ENCODE measurements at regions not wholly inside any gene's neighbourhood (a gene's known extent, or its start where the extent isn't known, plus 50 kb on each side); places are given as distances from the start of the nearest gene placed in this dataset.

DNA sequence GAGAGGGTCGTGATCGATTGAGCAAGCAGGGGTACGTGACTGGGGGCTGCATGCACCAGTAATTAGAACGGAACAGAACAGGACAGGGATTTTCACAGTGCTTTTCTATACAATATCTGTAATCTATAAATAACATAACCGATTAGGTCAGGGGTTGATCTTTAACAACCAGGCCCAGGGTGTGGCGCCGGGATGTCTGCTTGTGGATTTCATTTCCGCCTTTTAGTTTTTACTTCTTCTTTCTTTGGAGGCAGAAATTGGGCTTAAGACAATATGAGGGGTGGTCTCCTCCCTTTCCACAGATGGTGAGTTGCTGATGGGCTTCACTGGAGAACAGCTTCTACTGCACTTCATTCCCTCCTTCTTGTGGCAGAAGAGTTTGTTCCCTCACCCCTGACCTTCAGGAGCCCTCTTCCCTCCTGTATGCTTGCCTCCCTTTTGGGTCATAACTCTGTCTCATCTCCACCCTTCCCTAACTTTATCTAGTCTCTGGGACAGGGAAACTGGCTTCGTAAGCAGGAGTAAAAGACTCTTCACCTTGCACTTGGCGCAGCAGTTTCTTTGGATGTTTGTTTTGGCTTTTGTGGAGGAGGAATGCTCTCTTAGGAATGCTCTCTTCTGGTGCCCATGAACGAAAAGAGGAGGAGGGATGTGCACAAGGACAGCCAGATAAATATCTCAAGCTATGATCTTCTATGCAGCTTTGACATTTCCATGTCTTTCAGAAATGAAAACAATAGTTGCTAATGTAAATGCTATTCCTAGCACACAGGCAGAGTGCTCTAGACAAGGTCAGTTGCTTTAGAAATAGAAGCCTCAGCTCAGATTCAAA is 139.8 kb upstream of the RPS23 start:
- no peaks in the 10 kb centered on the region for H3K36me3 ChIP-seq
- H3K27ac ChIP-seq, result no peak overlapping the region
- H3K4me1 ChIP-seq, result no peaks in the 10 kb centered on the region
- TF ChIP-seq POLR2AphosphoS5 (IDR thresholded peaks at IDR 0.05), result no peak
- TF ChIP-seq, protein P1, sequence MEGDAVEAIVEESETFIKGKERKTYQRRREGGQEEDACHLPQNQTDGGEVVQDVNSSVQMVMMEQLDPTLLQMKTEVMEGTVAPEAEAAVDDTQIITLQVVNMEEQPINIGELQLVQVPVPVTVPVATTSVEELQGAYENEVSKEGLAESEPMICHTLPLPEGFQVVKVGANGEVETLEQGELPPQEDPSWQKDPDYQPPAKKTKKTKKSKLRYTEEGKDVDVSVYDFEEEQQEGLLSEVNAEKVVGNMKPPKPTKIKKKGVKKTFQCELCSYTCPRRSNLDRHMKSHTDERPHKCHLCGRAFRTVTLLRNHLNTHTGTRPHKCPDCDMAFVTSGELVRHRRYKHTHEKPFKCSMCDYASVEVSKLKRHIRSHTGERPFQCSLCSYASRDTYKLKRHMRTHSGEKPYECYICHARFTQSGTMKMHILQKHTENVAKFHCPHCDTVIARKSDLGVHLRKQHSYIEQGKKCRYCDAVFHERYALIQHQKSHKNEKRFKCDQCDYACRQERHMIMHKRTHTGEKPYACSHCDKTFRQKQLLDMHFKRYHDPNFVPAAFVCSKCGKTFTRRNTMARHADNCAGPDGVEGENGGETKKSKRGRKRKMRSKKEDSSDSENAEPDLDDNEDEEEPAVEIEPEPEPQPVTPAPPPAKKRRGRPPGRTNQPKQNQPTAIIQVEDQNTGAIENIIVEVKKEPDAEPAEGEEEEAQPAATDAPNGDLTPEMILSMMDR (IDR thresholded peaks at IDR 0.05), result no peak
- TF ChIP-seq POLR2A (IDR thresholded peaks at IDR 0.05), result no peak
- intact Hi-C loops (cut with DNase I; ENCODE audit: low total_unique reads), result no loop called here
- no peak for DNase-seq (ENCODE audit: low spot score in 2 of 2)
- no peaks in the 10 kb centered on the region for H3K27me3 ChIP-seq
- H3K9me3 ChIP-seq, result no peaks in the 10 kb centered on the region
- no peak overlapping the region for H3K4me3 ChIP-seq

DNA sequence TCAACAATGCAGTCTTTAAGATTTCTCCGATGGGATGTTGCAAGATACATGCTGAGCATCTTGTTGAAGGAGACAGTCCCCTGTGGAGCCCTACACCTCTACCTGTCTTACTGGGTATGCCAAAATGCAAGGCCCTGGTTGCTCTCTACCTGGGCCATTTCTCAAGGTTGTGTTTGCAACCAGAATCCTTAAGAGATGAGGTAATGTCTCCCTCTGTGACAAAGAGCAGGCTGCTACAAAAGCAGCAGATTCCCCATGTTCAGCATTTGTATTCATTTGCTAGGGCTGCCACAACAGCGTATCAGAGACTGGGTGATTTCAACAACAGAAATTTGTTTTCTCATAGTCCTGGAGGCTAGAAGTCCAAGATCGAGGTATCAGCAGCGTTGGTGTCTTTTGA is 138.4 kb upstream of the RPS23 start:
- TF ChIP-seq POLR2AphosphoS5 (IDR thresholded peaks at IDR 0.05) (no peak), POLR2A (IDR thresholded peaks at IDR 0.05) (no peak)
- TF ChIP-seq, protein P1 (IDR thresholded peaks at IDR 0.05), result no peak
- Histone ChIP-seq H3K4me3 (no peak overlapping the region), H3K27ac (no peak overlapping the region), H3K4me1 (no peaks in the 10 kb centered on the region), H3K9me3 (no peaks in the 10 kb centered on the region), H3K36me3 (no peaks in the 10 kb centered on the region), H3K27me3 (no peaks in the 10 kb centered on the region)
- DNase-seq (ENCODE audit: low spot score in 2 of 2), result no peak
- intact Hi-C loops (cut with DNase I; ENCODE audit: low total_unique reads), result no loop called here

DNA sequence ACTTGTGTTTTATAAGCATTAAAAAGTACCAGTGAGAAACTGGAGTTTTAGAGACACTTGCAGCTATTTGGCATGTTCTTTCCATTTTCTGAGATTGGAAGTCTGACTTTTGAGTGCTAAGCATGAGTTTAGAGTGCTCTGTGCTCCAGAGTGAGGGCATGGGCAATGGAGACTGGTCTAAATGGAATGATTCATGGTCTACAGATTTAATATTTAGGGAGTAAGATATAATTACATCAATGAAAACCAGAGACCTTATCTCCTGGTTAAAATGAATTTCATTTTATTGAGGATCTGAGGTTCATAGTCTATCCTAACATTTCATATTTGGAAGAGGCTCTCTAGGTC is 135.9 kb upstream of the RPS23 start:
- H3K9me3 ChIP-seq, result no peaks in the 10 kb centered on the region
- no peaks in the 10 kb centered on the region for H3K4me1 ChIP-seq
- no peak for DNase-seq (ENCODE audit: low spot score in 2 of 2)
- TF ChIP-seq POLR2AphosphoS5 (IDR thresholded peaks at IDR 0.05), result no peak
- TF ChIP-seq, protein P1 (IDR thresholded peaks at IDR 0.05), result no peak
- TF ChIP-seq POLR2A (IDR thresholded peaks at IDR 0.05), result no peak
- no peaks in the 10 kb centered on the region for H3K27me3 ChIP-seq
- no peak overlapping the region for H3K4me3 ChIP-seq
- intact Hi-C loops (cut with DNase I; ENCODE audit: low total_unique reads), result no loop called here
- H3K36me3 ChIP-seq, result no peaks in the 10 kb centered on the region
- H3K27ac ChIP-seq, result peak overlapping the region in 1 of 2 donors; percentile 5

- Histone ChIP-seq H3K4me3 (no peak overlapping the region), H3K9me3 (no peaks in the 10 kb centered on the region), H3K27ac (peak overlapping the region; percentile 43 to 86), H3K4me1 (no peaks in the 10 kb centered on the region), H3K27me3 (no peaks in the 10 kb centered on the region), H3K36me3 (no peaks in the 10 kb centered on the region)
- intact Hi-C loops (cut with DNase I; ENCODE audit: low total_unique reads), result no loop called here
- TF ChIP-seq POLR2A (IDR thresholded peaks at IDR 0.05), result no peak
- TF ChIP-seq, protein P1 (IDR thresholded peaks at IDR 0.05), result no peak
- TF ChIP-seq POLR2AphosphoS5 (IDR thresholded peaks at IDR 0.05), result no peak
- DNase-seq (ENCODE audit: low spot score in 2 of 2), result no peak
These were observed 135.3 kb upstream of the RPS23 start for GRCh38 chr5:82413302-82414040.

- Histone ChIP-seq H3K4me3 (no peak overlapping the region), H3K27ac (no peak overlapping the region), H3K4me1 (no peaks in the 10 kb centered on the region), H3K9me3 (peaks cover 15 to 21% of the 10 kb centered on the region in 2 donors), H3K27me3 (no peaks in the 10 kb centered on the region), H3K36me3 (no peaks in the 10 kb centered on the region)
- no peak for TF ChIP-seq POLR2AphosphoS5 (IDR thresholded peaks at IDR 0.05)
- no peak for TF ChIP-seq POLR2A (IDR thresholded peaks at IDR 0.05)
- TF ChIP-seq, protein P1 (IDR thresholded peaks at IDR 0.05), result no peak
- intact Hi-C loops (cut with DNase I; ENCODE audit: low total_unique reads), result no loop called here
- DNase-seq (ENCODE audit: low spot score in 2 of 2), result no peak
These were observed 129.9 kb upstream of the RPS23 start for GRCh38 chr5:82408033-82408432.
